ENCODE measurements at regions not wholly inside any gene's neighbourhood (a gene's known extent, or its start where the extent isn't known, plus 50 kb on each side); places are given as distances from the start of the nearest gene placed in this dataset.
A peak's percentile ranks its signal among the peaks of the same experiment; 100 is the strongest.

GRCh38 chr14:38900887-38901286, 202.1 kb downstream of the SEC23A start:
- DNase-seq (ENCODE audit: low spot score): no peak

- DNase-seq (ENCODE audit: low spot score): no peak
These were observed 215.3 kb downstream of the SEC23A start for GRCh38 chr14:38887696-38888095.

GRCh38 chr14:38884109-38884508, 218.9 kb downstream of the SEC23A start:
- DNase-seq (ENCODE audit: low spot score): no peak

GRCh38 chr14:38883127-38883526, 219.9 kb downstream of the SEC23A start:
- DNase-seq (ENCODE audit: low spot score): no peak

- DNase-seq (ENCODE audit: low spot score): no peak
These were observed 220.5 kb downstream of the SEC23A start for GRCh38 chr14:38882533-38882932.

GRCh38 chr14:38880643-38881524, 222.2 kb downstream of the SEC23A start:
- DNase-seq (ENCODE audit: low spot score): no peak

- no peak for DNase-seq (ENCODE audit: low spot score)
These were observed 225.2 kb downstream of the SEC23A start for GRCh38 chr14:38877744-38878388.

- no peak for DNase-seq (ENCODE audit: low spot score)
These were observed 228.3 kb downstream of the SEC23A start for GRCh38 chr14:38874721-38875120.

GRCh38 chr14:38873941-38874612, 229.0 kb downstream of the SEC23A start:
- DNase-seq (ENCODE audit: low spot score): no peak

- DNase-seq (ENCODE audit: low spot score): no peak
These were observed 232.7 kb downstream of the SEC23A start for GRCh38 chr14:38870296-38870836.

- DNase-seq (ENCODE audit: low spot score): no peak
These were observed 234.4 kb downstream of the SEC23A start for GRCh38 chr14:38868399-38869290.

- DNase-seq (ENCODE audit: low spot score): peak; percentile 49
These were observed 235.4 kb downstream of the SEC23A start for GRCh38 chr14:38867561-38868150.

GRCh38 chr14:38866461-38866860, 236.6 kb downstream of the SEC23A start:
- no peak for DNase-seq (ENCODE audit: low spot score)

- no peak for DNase-seq (ENCODE audit: low spot score)
These were observed 240.7 kb downstream of the SEC23A start for GRCh38 chr14:38862366-38862765.

GRCh38 chr14:38860530-38860929, 242.5 kb downstream of the SEC23A start:
- DNase-seq (ENCODE audit: low spot score): no peak

- DNase-seq (ENCODE audit: low spot score): no peak
These were observed 246.2 kb downstream of the SEC23A start for GRCh38 chr14:38856798-38857197.

GRCh38 chr14:38855513-38855912, 247.5 kb downstream of the SEC23A start:
- DNase-seq (ENCODE audit: low spot score): no peak

- DNase-seq (ENCODE audit: low spot score): no peak
These were observed 251.9 kb downstream of the SEC23A start for GRCh38 chr14:38851111-38851510.

GRCh38 chr14:38850664-38851063, 252.4 kb downstream of the SEC23A start:
- no peak for DNase-seq (ENCODE audit: low spot score)

- DNase-seq (ENCODE audit: low spot score): no peak
These were observed 254.6 kb downstream of the SEC23A start for GRCh38 chr14:38848243-38848935.

- no peak for DNase-seq (ENCODE audit: low spot score)
These were observed 255.9 kb downstream of the SEC23A start for GRCh38 chr14:38847161-38847560.

Data from CD4-positive, alpha-beta T cell treated with Interleukin-15 for 4 hours (primary cell).